MM.1S (cell line): ENCODE measurements at regions not wholly inside any gene's neighbourhood (a gene's known extent, or its start where the extent isn't known, plus 50 kb on each side); places are given as distances from the start of the nearest gene placed in this dataset.

ENCODE experiments used
- DNase-seq: peaks from one replicate; pipeline ENCODE4 v3.0.0-alpha.2; 2015
- H2AFZ ChIP-seq: fragments of 300-600 bp; sonication (generic); 2 replicates; pipeline ENCODE4 v1.6.0; 2016; ENCODE audit warnings: antibody characterized with exemption, low read length
- H3F3A ChIP-seq: fragments of 300-600 bp; sonication (generic); 2 replicates; pipeline ENCODE4 v1.6.1; 2016; ENCODE audit warnings: mild to moderate bottlenecking, antibody characterized with exemption, low read length, moderate library complexity, mixed read lengths; ENCODE audit not compliant: insufficient read depth
- H3K27ac ChIP-seq: fragments of 300-600 bp; sonication (generic); 2 replicates; pipeline ENCODE4 v1.5.1; 2016; ENCODE audit warnings: mild to moderate bottlenecking, low read length
- H3K27me3 ChIP-seq: fragments of 300-600 bp; sonication (generic); replicated peaks from 2 replicates; pipeline ENCODE4 v1.6.0; 2016; ENCODE audit warnings: low read length; ENCODE audit not compliant: insufficient read depth
- H3K36me3 ChIP-seq: fragments of 300-600 bp; sonication (generic); replicated peaks from 2 replicates; pipeline ENCODE4 v1.6.1; 2016; ENCODE audit warnings: mild to moderate bottlenecking, low read length, mixed read lengths; ENCODE audit not compliant: insufficient read depth
- H3K4me1 ChIP-seq: fragments of 300-600 bp; sonication (generic); 2 replicates; pipeline ENCODE4 v1.6.1; 2016; ENCODE audit warnings: low read length, mixed read lengths
- H3K4me2 ChIP-seq: fragments of 300-600 bp; sonication (generic); 2 replicates; pipeline ENCODE4 v1.6.0; 2016; ENCODE audit warnings: low read depth, low read length
- H3K4me3 ChIP-seq: fragments of 300-600 bp; sonication (generic); 2 replicates; pipeline ENCODE4 v1.5.1; 2016; ENCODE audit warnings: low read length, mixed read lengths
- H3K79me2 ChIP-seq: fragments of 300-600 bp; sonication (generic); 2 replicates; pipeline ENCODE4 v1.6.1; 2016; ENCODE audit warnings: mixed run types, low read length, mixed read lengths
- H3K9ac ChIP-seq: fragments of 300-600 bp; sonication (generic); 2 replicates; pipeline ENCODE4 v1.6.1; 2016; ENCODE audit warnings: low read length, mixed read lengths
- H3K9me2 ChIP-seq: fragments of 300-600 bp; sonication (generic); replicated peaks from 2 replicates; pipeline ENCODE4 v1.6.1; 2016; ENCODE audit warnings: mild to moderate bottlenecking, low read length, mixed read lengths; ENCODE audit not compliant: insufficient read depth
- H3K9me3 ChIP-seq: fragments of 300-600 bp; sonication (generic); replicated peaks from 2 replicates; pipeline ENCODE4 v1.6.1; 2016; ENCODE audit warnings: mild to moderate bottlenecking, low read length, mixed read lengths; ENCODE audit not compliant: insufficient read depth
- H4K20me1 ChIP-seq: fragments of 300-600 bp; sonication (generic); 2 replicates; pipeline ENCODE4 v1.6.1; 2016; ENCODE audit warnings: mild to moderate bottlenecking, low read length, moderate library complexity, mixed read lengths; ENCODE audit not compliant: insufficient read depth
- CTCF ChIP-seq: fragments of 300-600 bp; sonication (generic); IDR thresholded peaks from 2 replicates; pipeline ENCODE4 v1.5.1; 2016; ENCODE audit warnings: antibody characterized with exemption, low read length, mixed read lengths
- EZH2 ChIP-seq: fragments of 300-600 bp; sonication (generic); optimal IDR thresholded peaks from 2 replicates; pipeline ENCODE3; 2017; ENCODE audit warnings: low read depth, mild to moderate bottlenecking, antibody characterized with exemption, low read length, mixed read lengths
- EZH2phosphoT487 ChIP-seq: fragments of 300-600 bp; sonication (generic); IDR thresholded peaks from 2 replicates; pipeline ENCODE4 v1.6.1; 2018; ENCODE audit warnings: antibody characterized with exemption, low read length

GRCh38 chr5:67300326-67300725 lies 103.7 kb upstream of the CD180 start:
- no peaks in the 10 kb centered on the region for H3K27me3 ChIP-seq
- H3K4me2 ChIP-seq, result no peak overlapping the region
- H3K36me3 ChIP-seq, result no peaks in the 10 kb centered on the region
- H3K9me2 ChIP-seq, result no peaks in the 10 kb centered on the region
- H3K79me2 ChIP-seq, result no peaks in the 10 kb centered on the region
- H4K20me1 ChIP-seq, result no peaks in the 10 kb centered on the region
- no peaks in the 10 kb centered on the region for H3K9me3 ChIP-seq
- no peak overlapping the region for H2AFZ ChIP-seq
- H3F3A ChIP-seq, result no peaks in the 10 kb centered on the region
- H3K9ac ChIP-seq, result no peak overlapping the region
- H3K4me3 ChIP-seq, result no peak overlapping the region
- no peak overlapping the region for H3K27ac ChIP-seq
- DNase-seq, result no peak
- TF ChIP-seq CTCF, result no peak
- no peak for TF ChIP-seq EZH2
- TF ChIP-seq EZH2phosphoT487, result no peak
- no peaks in the 10 kb centered on the region for H3K4me1 ChIP-seq

GRCh38 chr5:67299231-67299735 lies 102.7 kb upstream of the CD180 start:
- H3F3A ChIP-seq, result no peaks in the 10 kb centered on the region
- no peaks in the 10 kb centered on the region for H3K27me3 ChIP-seq
- no peak for TF ChIP-seq EZH2
- no peak for TF ChIP-seq CTCF
- no peak for TF ChIP-seq EZH2phosphoT487
- no peak overlapping the region for H2AFZ ChIP-seq
- no peak overlapping the region for H3K4me2 ChIP-seq
- DNase-seq, result no peak
- no peaks in the 10 kb centered on the region for H3K9me2 ChIP-seq
- H3K79me2 ChIP-seq, result no peaks in the 10 kb centered on the region
- no peaks in the 10 kb centered on the region for H3K9me3 ChIP-seq
- H4K20me1 ChIP-seq, result no peaks in the 10 kb centered on the region
- H3K36me3 ChIP-seq, result no peaks in the 10 kb centered on the region
- H3K4me1 ChIP-seq, result no peaks in the 10 kb centered on the region
- H3K4me3 ChIP-seq, result no peak overlapping the region
- no peak overlapping the region for H3K9ac ChIP-seq
- no peak overlapping the region for H3K27ac ChIP-seq

- Histone ChIP-seq H3K4me3 (no peak overlapping the region), H3F3A (no peaks in the 10 kb centered on the region), H3K4me1 (no peaks in the 10 kb centered on the region), H3K79me2 (no peaks in the 10 kb centered on the region), H3K4me2 (no peak overlapping the region), H3K9ac (no peak overlapping the region), H4K20me1 (no peaks in the 10 kb centered on the region), H3K27me3 (no peaks in the 10 kb centered on the region), H2AFZ (no peak overlapping the region), H3K27ac (no peak overlapping the region), H3K9me3 (no peaks in the 10 kb centered on the region), H3K36me3 (no peaks in the 10 kb centered on the region), H3K9me2 (no peaks in the 10 kb centered on the region)
- TF ChIP-seq CTCF, result no peak
- no peak for TF ChIP-seq EZH2phosphoT487
- no peak for TF ChIP-seq EZH2
- no peak for DNase-seq
These were observed 101.4 kb upstream of the CD180 start for GRCh38 chr5:67297802-67298532.
